Gastrocnemius medialis (tissue), 4 donors: ENCODE measurements at regions not wholly inside any gene's neighbourhood (a gene's known extent, or its start where the extent isn't known, plus 50 kb on each side); places are given as distances from the start of the nearest gene placed in this dataset.

Source experiments
- POLR2A ChIP-seq, 2 donors: fragments of 450-650 bp; IDR thresholded peaks; one replicate each; pipeline ENCODE4 v1.6.1; 2017; ENCODE audit warnings: antibody characterized with exemption in 2 of 2, mild to moderate bottlenecking in 2 of 2, moderate library complexity in 2 of 2
- TF ChIP-seq, protein P1 (sequence below), 5 experiments: fragments of 450-650 bp in 3 of 5; fragments of 200-600 bp in 2 of 5; sonication (generic) in 2 of 5; IDR thresholded peaks in 4 of 5; conservative IDR thresholded peaks in 1 of 5; 1 replicate in 4 of 5; 2 replicates in 1 of 5; pipeline ENCODE4 v1.5.1; 2016 to 2019; ENCODE audit warnings: antibody characterized with exemption in 5 of 5, mild to moderate bottlenecking in 3 of 5, moderate library complexity in 3 of 5

- TF ChIP-seq POLR2A (IDR thresholded peaks at IDR 0.05): no peak
- TF ChIP-seq, protein P1, sequence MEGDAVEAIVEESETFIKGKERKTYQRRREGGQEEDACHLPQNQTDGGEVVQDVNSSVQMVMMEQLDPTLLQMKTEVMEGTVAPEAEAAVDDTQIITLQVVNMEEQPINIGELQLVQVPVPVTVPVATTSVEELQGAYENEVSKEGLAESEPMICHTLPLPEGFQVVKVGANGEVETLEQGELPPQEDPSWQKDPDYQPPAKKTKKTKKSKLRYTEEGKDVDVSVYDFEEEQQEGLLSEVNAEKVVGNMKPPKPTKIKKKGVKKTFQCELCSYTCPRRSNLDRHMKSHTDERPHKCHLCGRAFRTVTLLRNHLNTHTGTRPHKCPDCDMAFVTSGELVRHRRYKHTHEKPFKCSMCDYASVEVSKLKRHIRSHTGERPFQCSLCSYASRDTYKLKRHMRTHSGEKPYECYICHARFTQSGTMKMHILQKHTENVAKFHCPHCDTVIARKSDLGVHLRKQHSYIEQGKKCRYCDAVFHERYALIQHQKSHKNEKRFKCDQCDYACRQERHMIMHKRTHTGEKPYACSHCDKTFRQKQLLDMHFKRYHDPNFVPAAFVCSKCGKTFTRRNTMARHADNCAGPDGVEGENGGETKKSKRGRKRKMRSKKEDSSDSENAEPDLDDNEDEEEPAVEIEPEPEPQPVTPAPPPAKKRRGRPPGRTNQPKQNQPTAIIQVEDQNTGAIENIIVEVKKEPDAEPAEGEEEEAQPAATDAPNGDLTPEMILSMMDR (IDR thresholded peaks at IDR 0.05 in 4 of 5, conservative IDR thresholded peaks at IDR 0.05 in 1 of 5): no peak
Measured at GRCh38 chr15:70488941-70489848, 274.2 kb downstream of the UACA start.
